HEK293T (cell line): ENCODE measurements at regions not wholly inside any gene's neighbourhood (a gene's known extent, or its start where the extent isn't known, plus 50 kb on each side); places are given as distances from the start of the nearest gene placed in this dataset.

Source experiments
- ARNT ChIP-seq: fragments of 450-650 bp; IDR thresholded peaks from 2 replicates; pipeline ENCODE4 v1.6.1; 2017; ENCODE audit warnings: mild to moderate bottlenecking
- BHLHE40 ChIP-seq: fragments of 450-650 bp; IDR thresholded peaks from 2 replicates; pipeline ENCODE4 v1.6.1; 2016; ENCODE audit warnings: mild to moderate bottlenecking, moderate library complexity, borderline replicate concordance
- CTBP1 ChIP-seq: fragments of 450-650 bp; IDR thresholded peaks from 2 replicates; pipeline ENCODE4 v1.6.1; 2016; ENCODE audit warnings: borderline replicate concordance
- ELF4 ChIP-seq: fragments of 450-650 bp; IDR thresholded peaks from 2 replicates; pipeline ENCODE4 v1.6.1; 2017; ENCODE audit warnings: antibody characterized with exemption
- FOXM1 ChIP-seq: fragments of 450-650 bp; IDR thresholded peaks from 2 replicates; pipeline ENCODE4 v1.6.1; 2017; ENCODE audit warnings: mild to moderate bottlenecking, borderline replicate concordance
- HDGF ChIP-seq: fragments of 450-650 bp; IDR thresholded peaks from 2 replicates; pipeline ENCODE4 v1.6.1; 2017; ENCODE audit warnings: antibody characterized with exemption, borderline replicate concordance
- PKNOX1 ChIP-seq: fragments of 450-650 bp; IDR thresholded peaks from 2 replicates; pipeline ENCODE4 v1.6.1; 2016
- SP1 ChIP-seq: fragments of 450-650 bp; IDR thresholded peaks from 2 replicates; pipeline ENCODE4 v1.6.1; 2017
- SUZ12 ChIP-seq: fragments of 450-650 bp; IDR thresholded peaks from 2 replicates; pipeline ENCODE4 v1.6.1; 2016; ENCODE audit warnings: mild to moderate bottlenecking
- TARDBP ChIP-seq: fragments of 450-650 bp; IDR thresholded peaks from 2 replicates; pipeline ENCODE4 v1.6.1; 2016
- ZNF384 ChIP-seq: fragments of 450-650 bp; IDR thresholded peaks from 2 replicates; pipeline ENCODE4 v1.6.1; 2016

GRCh38 chr13:104286566-104287290 is 1220.5 kb upstream of the SLC10A2 start:
- no peak for TF ChIP-seq BHLHE40
- TF ChIP-seq FOXM1, result no peak
- no peak for TF ChIP-seq SP1
- no peak for TF ChIP-seq ZNF384
- TF ChIP-seq ELF4, result no peak
- no peak for TF ChIP-seq CTBP1
- TF ChIP-seq HDGF, result no peak
- no peak for TF ChIP-seq PKNOX1
- no peak for TF ChIP-seq TARDBP
- TF ChIP-seq SUZ12, result no peak
- TF ChIP-seq ARNT, result no peak
